SK-N-SH treated with all-trans-retinoic acid at 6 μM for 48 hours (cell line): ENCODE measurements at regions not wholly inside any gene's neighbourhood (a gene's known extent, or its start where the extent isn't known, plus 50 kb on each side); places are given as distances from the start of the nearest gene placed in this dataset.
"Not testable (repeated sequence)": the region's sequence is repeated elsewhere in the genome, so short reads cannot be mapped to it uniquely, and the experiment has no call there.

Source experiments
- ATAC-seq: fragments of 200-7000 bp; cut with Tn5 transposase; 3 replicates; pipeline ENCODE4 v1.9.1; 2020; ENCODE audit warnings: mild to moderate bottlenecking, moderate library complexity
- ARNTL ChIP-seq: fragments of 450-650 bp; formaldehyde crosslinking; IDR thresholded peaks from 2 replicates; pipeline ENCODE4 v1.5.0; 2020; ENCODE audit warnings: low read depth, mild to moderate bottlenecking, moderate library complexity, borderline replicate concordance
- BACH2 ChIP-seq: fragments of 250-450 bp; sonication (Bioruptor Pico); IDR thresholded peaks from 2 replicates; pipeline ENCODE4 v1.9.0; 2021; ENCODE audit warnings: mild to moderate bottlenecking, borderline replicate concordance
- CREB5 ChIP-seq: fragments of 250-450 bp; sonication (Bioruptor Pico); IDR thresholded peaks from 2 replicates; pipeline ENCODE4 v1.5.1; 2020; ENCODE audit warnings: low read depth, mild to moderate bottlenecking, moderate library complexity
- CSDC2 ChIP-seq: fragments of 250-450 bp; sonication (Bioruptor Pico); IDR thresholded peaks from 2 replicates; pipeline ENCODE4 v1.5.0; 2020; ENCODE audit warnings: mild to moderate bottlenecking, moderate library complexity
- ESRRG ChIP-seq: fragments of 250-450 bp; sonication (Bioruptor Pico); IDR thresholded peaks from 2 replicates; pipeline ENCODE4 v1.6.1; 2021; ENCODE audit warnings: mild to moderate bottlenecking
- GLIS3 ChIP-seq: fragments of 250-450 bp; sonication (Bioruptor Pico); IDR thresholded peaks from 2 replicates; pipeline ENCODE4 v1.5.0; 2020; ENCODE audit warnings: mild to moderate bottlenecking, moderate library complexity
- ISL1 ChIP-seq: fragments of 250-450 bp; sonication (Bioruptor Pico); IDR thresholded peaks from 2 replicates; pipeline ENCODE4 v2.1.2; 2022; ENCODE audit warnings: mild to moderate bottlenecking, moderate library complexity
- OSR1 ChIP-seq: fragments of 250-450 bp; sonication (Bioruptor Pico); IDR thresholded peaks from 2 replicates; pipeline ENCODE4 v1.8.0; 2022; ENCODE audit warnings: moderate library complexity, mild to moderate bottlenecking, inconsistent platforms
- PATZ1 ChIP-seq: fragments of 250-450 bp; sonication (Bioruptor Pico); IDR thresholded peaks from 2 replicates; pipeline ENCODE4 v1.8.0; 2020; ENCODE audit warnings: mild to moderate bottlenecking, moderate library complexity, borderline replicate concordance
- POU6F1 ChIP-seq: fragments of 250-450 bp; sonication (Bioruptor Pico); IDR thresholded peaks from 2 replicates; pipeline ENCODE4 v1.8.0; 2021; ENCODE audit warnings: low read depth, mild to moderate bottlenecking, moderate library complexity, borderline replicate concordance
- PPARA ChIP-seq: fragments of 250-450 bp; sonication (Bioruptor Pico); IDR thresholded peaks from 2 replicates; pipeline ENCODE4 v1.5.0; 2020; ENCODE audit warnings: mild to moderate bottlenecking, borderline replicate concordance
- RARB ChIP-seq: fragments of 250-450 bp; sonication (Bioruptor Pico); IDR thresholded peaks from 2 replicates; pipeline ENCODE4 v1.8.0; 2021; ENCODE audit warnings: mild to moderate bottlenecking, moderate library complexity
- SNAI2 ChIP-seq: fragments of 250-450 bp; sonication (Bioruptor Pico); IDR thresholded peaks from 2 replicates; pipeline ENCODE4 v1.5.0; 2020; ENCODE audit warnings: mild to moderate bottlenecking, moderate library complexity
- TCF4 ChIP-seq: fragments of 250-450 bp; sonication (Bioruptor Pico); IDR thresholded peaks from 2 replicates; pipeline ENCODE4 v1.8.0; 2021; ENCODE audit warnings: mild to moderate bottlenecking, moderate library complexity, borderline replicate concordance
- TOX ChIP-seq: fragments of 250-450 bp; sonication (Bioruptor Pico); IDR thresholded peaks from 2 replicates; pipeline ENCODE4 v1.8.0; 2021; ENCODE audit warnings: mild to moderate bottlenecking, moderate library complexity, borderline replicate concordance
- ZFP3 ChIP-seq: fragments of 250-450 bp; sonication (Bioruptor Pico); IDR thresholded peaks from 2 replicates; pipeline ENCODE4 v1.5.0; 2020; ENCODE audit warnings: mild to moderate bottlenecking, moderate library complexity
- ZFP30 ChIP-seq: fragments of 450-650 bp; formaldehyde crosslinking; IDR thresholded peaks from 2 replicates; pipeline ENCODE4 v1.5.0; 2022; ENCODE audit warnings: mild to moderate bottlenecking, moderate library complexity
- ZNF70 ChIP-seq: fragments of 450-650 bp; formaldehyde crosslinking; IDR thresholded peaks from 2 replicates; pipeline ENCODE4 v1.5.0; 2020; ENCODE audit warnings: mild to moderate bottlenecking, moderate library complexity
- ZNF8 ChIP-seq: fragments of 450-650 bp; formaldehyde crosslinking; IDR thresholded peaks from 2 replicates; pipeline ENCODE4 v1.5.0; 2020; ENCODE audit warnings: mild to moderate bottlenecking, moderate library complexity
- TF ChIP-seq, protein P1 (sequence below): fragments of 250-450 bp; sonication (Bioruptor Pico); IDR thresholded peaks from 2 replicates; pipeline ENCODE4 v1.5.0; 2020; ENCODE audit warnings: mild to moderate bottlenecking, moderate library complexity

DNA sequence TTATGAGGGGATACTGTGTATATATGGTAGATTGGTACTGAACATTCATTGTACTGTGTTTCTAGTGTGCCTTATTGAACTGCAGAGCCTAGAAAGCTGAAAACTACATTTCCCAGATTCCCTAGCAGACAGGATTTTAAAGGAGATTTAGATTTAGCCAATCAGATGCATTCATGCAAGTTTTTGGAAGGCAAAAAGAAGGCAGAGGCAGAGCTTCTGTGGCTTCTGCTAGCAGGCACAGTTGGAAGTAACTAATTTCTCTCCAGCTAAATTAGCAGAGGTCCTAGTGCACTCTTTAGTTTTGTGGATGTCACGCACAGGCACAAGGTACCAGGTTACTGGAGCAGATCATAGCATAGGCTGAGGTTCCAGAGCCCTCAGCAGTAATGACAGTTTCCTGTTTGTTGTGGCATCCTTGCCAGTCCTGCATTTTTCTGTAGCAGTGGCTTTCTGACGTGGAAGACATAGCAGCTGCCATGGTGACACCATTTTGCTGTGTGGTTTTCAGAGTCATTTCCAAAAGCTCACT lies 83.7 kb upstream of the CCDC71L start (continued):
- TF ChIP-seq CREB5 (CRISPR knock-in tag), result no peak
- TF ChIP-seq, protein P1, sequence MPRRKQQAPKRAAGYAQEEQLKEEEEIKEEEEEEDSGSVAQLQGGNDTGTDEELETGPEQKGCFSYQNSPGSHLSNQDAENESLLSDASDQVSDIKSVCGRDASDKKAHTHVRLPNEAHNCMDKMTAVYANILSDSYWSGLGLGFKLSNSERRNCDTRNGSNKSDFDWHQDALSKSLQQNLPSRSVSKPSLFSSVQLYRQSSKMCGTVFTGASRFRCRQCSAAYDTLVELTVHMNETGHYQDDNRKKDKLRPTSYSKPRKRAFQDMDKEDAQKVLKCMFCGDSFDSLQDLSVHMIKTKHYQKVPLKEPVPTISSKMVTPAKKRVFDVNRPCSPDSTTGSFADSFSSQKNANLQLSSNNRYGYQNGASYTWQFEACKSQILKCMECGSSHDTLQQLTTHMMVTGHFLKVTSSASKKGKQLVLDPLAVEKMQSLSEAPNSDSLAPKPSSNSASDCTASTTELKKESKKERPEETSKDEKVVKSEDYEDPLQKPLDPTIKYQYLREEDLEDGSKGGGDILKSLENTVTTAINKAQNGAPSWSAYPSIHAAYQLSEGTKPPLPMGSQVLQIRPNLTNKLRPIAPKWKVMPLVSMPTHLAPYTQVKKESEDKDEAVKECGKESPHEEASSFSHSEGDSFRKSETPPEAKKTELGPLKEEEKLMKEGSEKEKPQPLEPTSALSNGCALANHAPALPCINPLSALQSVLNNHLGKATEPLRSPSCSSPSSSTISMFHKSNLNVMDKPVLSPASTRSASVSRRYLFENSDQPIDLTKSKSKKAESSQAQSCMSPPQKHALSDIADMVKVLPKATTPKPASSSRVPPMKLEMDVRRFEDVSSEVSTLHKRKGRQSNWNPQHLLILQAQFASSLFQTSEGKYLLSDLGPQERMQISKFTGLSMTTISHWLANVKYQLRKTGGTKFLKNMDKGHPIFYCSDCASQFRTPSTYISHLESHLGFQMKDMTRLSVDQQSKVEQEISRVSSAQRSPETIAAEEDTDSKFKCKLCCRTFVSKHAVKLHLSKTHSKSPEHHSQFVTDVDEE (CRISPR knock-in tag), result no peak
- no peak for TF ChIP-seq ZFP3 (CRISPR knock-in tag)
- no peak for TF ChIP-seq OSR1
- no peak for TF ChIP-seq ESRRG (CRISPR knock-in tag)

DNA sequence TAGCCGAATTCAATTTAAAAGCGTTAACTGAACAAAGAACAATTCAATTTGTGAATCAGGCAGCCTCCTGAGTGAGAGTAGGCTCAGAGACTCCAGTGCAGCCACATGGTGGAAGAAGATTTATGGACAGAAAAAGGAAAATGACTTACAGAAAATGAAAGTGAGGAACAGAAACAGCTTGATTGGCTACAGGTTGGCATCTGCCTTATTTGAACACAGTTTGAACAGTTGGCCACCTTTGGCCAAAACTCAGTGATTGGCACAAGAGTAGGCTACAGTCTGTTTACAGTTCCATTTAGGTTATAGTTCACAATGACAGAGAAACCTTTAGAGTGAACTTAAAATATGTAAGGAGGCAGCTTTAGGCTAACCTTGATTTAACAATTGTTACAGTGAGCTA lies 86.3 kb upstream of the CCDC71L start:
- not testable (repeated sequence) for ATAC-seq

DNA sequence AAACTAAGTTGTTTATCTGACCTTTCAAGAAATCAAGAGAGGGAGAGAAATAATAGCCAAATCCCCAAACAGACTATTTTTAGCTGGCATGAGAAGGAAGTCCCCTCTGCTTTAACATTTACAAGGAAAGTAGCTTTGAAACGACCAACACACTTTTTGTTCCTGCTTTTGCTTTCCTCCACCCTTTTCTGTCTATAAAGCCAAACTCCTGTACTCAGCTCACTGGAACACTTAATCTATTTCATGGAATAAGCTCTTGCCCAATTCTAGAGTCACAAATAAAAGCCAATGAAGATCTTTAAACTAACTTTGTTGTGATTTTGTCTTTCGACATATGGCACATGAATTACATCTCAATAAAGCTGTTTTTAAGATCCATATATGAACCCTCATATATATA lies 86.8 kb upstream of the CCDC71L start:
- ATAC-seq, result no peak
- no peak for TF ChIP-seq ZFP3 (CRISPR knock-in tag)
- no peak for TF ChIP-seq ESRRG (CRISPR knock-in tag)
- no peak for TF ChIP-seq PATZ1
- no peak for TF ChIP-seq ZFP30
- TF ChIP-seq ZNF70 (CRISPR knock-in tag), result no peak
- no peak for TF ChIP-seq CREB5 (CRISPR knock-in tag)
- TF ChIP-seq GLIS3, result no peak
- TF ChIP-seq TCF4, result no peak
- no peak for TF ChIP-seq TOX (CRISPR knock-in tag)

DNA sequence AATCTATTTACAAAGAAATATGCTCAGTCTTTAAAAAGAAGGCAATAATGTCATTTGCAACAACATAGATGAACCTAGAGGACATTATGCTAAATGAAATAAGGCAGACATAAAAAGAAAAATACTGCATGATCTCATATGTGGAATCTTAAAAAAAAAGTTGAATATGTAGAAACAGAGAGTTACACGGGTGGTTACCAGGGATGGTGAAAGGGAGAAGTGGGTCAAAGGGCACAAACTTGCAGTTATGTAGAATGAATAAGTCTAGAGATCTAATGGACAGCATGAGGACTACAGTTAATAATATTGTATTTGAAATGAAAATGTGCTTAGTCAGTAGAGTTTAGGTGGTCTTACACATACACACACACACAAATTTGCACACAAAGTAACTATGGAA lies 88.2 kb upstream of the CCDC71L start:
- TF ChIP-seq BACH2 (CRISPR knock-in tag), result no peak
- TF ChIP-seq ARNTL (CRISPR knock-in tag), result no peak
- TF ChIP-seq SNAI2 (CRISPR knock-in tag), result no peak
- no peak for TF ChIP-seq CSDC2 (CRISPR knock-in tag)
- no peak for TF ChIP-seq CREB5 (CRISPR knock-in tag)
- TF ChIP-seq ZNF8, result no peak
- TF ChIP-seq ESRRG (CRISPR knock-in tag), result no peak
- no peak for TF ChIP-seq ZFP30
- TF ChIP-seq ISL1 (CRISPR knock-in tag), result no peak
- TF ChIP-seq OSR1, result no peak
- no peak for TF ChIP-seq RARB (CRISPR knock-in tag)
- TF ChIP-seq PPARA (CRISPR knock-in tag), result no peak
- no peak for TF ChIP-seq TOX (CRISPR knock-in tag)
- no peak for TF ChIP-seq ZFP3 (CRISPR knock-in tag)
- TF ChIP-seq TCF4, result no peak
- TF ChIP-seq POU6F1 (CRISPR knock-in tag), result no peak
- no peak for ATAC-seq
